Fibroblast of pulmonary artery (primary cell): ENCODE measurements at regions not wholly inside any gene's neighbourhood (a gene's known extent, or its start where the extent isn't known, plus 50 kb on each side); places are given as distances from the start of the nearest gene placed in this dataset.

ENCODE experiments used
- DNase-seq: peaks from one replicate; pipeline ENCODE4 v3.0.0-alpha.2; 2010; ENCODE audit warnings: low read depth
- H3K4me3 ChIP-seq: replicated peaks from 2 replicates; pipeline ENCODE4 v1.5.1; 2011; ENCODE audit warnings: low read depth, mild to moderate bottlenecking, control low read depth, low read length, moderate library complexity
- TF ChIP-seq, protein P1 (sequence below): IDR thresholded peaks from 2 replicates; pipeline ENCODE4 v1.5.1; 2011; ENCODE audit warnings: mild to moderate bottlenecking, control low read depth, low read length, inconsistent platforms; ENCODE audit errors: missing control alignments

DNA sequence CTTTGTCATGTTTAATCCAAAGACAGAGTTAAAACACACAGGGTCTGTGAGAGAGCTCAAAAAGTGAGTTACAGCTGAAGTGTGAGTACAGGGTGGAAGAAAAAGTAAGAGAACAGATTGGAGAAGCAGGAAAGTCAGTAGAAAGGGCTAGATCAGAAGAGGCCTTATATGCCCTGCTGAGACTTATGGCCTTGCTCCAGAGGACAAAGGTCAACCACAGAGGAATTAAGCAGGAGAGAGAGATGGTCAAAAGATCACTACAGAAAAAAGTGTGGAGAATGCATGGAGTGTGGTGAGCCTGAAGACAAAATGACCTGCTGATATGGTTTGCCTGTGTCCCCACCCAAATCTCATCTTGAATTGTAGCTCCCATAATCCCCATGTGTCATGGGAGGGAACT, 213.8 kb downstream of the NEBL start:
- TF ChIP-seq, protein P1, sequence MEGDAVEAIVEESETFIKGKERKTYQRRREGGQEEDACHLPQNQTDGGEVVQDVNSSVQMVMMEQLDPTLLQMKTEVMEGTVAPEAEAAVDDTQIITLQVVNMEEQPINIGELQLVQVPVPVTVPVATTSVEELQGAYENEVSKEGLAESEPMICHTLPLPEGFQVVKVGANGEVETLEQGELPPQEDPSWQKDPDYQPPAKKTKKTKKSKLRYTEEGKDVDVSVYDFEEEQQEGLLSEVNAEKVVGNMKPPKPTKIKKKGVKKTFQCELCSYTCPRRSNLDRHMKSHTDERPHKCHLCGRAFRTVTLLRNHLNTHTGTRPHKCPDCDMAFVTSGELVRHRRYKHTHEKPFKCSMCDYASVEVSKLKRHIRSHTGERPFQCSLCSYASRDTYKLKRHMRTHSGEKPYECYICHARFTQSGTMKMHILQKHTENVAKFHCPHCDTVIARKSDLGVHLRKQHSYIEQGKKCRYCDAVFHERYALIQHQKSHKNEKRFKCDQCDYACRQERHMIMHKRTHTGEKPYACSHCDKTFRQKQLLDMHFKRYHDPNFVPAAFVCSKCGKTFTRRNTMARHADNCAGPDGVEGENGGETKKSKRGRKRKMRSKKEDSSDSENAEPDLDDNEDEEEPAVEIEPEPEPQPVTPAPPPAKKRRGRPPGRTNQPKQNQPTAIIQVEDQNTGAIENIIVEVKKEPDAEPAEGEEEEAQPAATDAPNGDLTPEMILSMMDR = no peak

DNA sequence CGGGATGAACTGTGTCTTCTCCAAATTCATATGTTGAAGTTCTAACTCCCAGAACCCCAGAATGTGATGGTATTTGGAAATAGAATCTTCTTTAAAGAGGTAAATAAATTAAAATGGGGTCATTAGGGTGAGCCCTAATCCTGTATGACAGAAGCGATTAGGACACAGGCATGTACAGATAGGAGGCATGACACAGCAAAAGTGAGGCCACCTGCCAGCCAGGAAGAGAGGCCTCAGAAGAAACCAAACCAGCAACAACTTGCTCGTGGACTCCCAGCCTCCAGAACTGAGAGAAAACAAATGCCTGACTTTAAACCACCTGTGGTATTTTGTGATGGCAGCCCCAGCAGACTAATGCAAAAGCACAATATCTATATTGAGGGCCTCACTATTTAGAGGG, 214.3 kb downstream of the NEBL start:
- TF ChIP-seq, protein P1 = no peak
- H3K4me3 ChIP-seq = no peak overlapping the region
- DNase-seq = no peak

More for the DNA sequence above, 213.8 kb downstream of the NEBL start:
- H3K4me3 ChIP-seq = no peak overlapping the region
- no peak for DNase-seq

DNA sequence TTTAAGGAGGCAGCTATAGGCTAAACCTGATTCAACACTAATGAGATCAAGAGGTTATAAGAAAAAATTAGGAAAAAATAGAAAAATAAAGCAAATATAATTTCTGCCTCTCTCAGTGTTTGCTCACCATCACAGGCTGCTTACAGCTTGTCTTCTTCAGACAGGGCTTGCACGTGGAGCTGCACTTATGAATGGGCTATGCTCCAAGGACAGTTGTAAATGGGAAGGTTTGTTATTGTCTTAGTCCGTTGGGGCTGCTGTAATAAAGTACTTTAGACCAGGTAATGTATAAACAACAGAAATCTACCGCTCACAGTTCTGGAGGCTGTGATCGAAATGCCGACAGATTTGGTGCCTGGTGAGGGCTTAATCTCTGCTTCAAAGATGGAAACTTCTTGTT, 219.8 kb downstream of the NEBL start:
- DNase-seq = no peak
- TF ChIP-seq, protein P1 = no peak

DNA sequence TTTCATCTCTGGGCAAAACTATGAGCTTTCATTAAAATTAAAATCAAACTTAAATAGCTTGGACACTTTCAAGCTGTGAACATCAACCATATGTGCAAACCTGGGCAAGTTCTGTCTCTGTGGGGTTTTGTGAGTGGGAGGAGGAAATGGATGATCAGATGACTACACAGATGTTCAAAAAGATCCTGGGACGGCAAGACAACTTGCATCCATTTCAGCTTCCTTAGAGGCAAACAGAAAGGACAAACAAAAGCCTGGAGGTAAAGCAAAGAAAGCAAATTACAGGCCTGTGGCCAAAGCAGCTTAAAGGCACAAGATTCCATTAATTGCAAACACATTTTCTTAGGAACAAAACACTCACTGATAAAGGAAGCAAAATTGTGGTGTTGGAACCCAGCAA, 222.2 kb downstream of the NEBL start:
- no peak for DNase-seq
- H3K4me3 ChIP-seq = no peak overlapping the region
- TF ChIP-seq, protein P1 = no peak

More for the DNA sequence above, 219.8 kb downstream of the NEBL start:
- H3K4me3 ChIP-seq = no peak overlapping the region

DNA sequence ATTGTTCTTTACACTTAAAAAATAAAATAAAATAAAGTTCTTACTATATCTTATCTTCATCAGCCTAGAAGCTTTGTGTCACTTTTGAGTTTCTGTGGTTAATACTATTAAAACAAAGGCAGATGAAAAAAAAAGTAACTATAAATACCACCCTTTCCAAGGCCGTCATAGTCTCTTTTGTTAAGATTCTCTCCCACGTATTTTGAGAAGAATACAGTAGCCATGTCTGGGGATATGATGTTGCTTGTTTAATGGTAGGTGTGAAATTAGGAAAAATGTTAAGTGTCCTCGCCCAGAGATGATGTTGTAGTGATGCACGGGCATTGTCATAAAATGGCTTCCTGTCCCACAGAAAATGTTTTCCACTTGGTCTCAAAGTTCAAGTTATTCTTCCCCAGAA, 223.9 kb downstream of the NEBL start:
- no peak for DNase-seq
- no peak overlapping the region for H3K4me3 ChIP-seq
- TF ChIP-seq, protein P1 = no peak

DNA sequence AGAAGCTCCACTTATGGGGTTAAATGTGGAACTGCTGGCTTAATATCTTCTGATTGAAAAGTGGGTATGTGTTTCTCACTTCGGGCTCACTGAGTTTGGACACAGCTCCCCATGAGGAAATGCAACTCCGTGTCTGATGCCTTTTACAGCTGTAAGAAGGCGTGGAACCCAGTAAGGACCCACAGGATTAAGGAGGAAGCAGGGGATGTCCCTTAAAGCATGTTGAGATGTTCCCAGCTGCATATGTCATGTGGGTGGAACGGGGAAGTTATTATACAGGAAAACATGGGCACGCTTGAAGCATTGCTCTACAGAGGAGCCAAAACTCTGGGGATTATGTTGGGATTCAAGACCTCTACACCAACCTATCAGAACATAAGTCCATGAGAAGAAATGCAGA, 224.4 kb downstream of the NEBL start:
- H3K4me3 ChIP-seq = no peak overlapping the region
- TF ChIP-seq, protein P1 = no peak

DNA sequence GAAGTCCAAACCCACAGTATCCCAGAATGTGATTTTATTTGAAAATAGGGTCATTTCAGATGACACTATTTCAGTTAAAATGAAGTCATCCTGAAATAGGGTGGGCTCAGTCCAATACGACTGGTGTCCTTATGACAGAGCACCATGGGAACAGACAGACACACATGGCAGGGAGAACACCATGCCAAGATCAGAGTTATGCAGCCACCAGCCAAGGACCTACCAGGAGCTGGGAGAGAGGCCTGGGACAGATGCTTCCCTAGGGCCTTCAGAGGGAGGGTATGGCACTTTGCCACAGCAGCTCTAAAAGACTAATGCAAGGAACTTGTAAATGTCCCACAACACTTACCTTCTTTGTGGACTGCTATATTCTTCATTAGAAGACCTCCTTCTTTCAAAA, 226.5 kb downstream of the NEBL start:
- TF ChIP-seq, protein P1 = no peak
- H3K4me3 ChIP-seq = no peak overlapping the region
- no peak for DNase-seq

More for the DNA sequence above, 224.4 kb downstream of the NEBL start:
- DNase-seq = no peak
